ENCODE measurements at regions not wholly inside any gene's neighbourhood (a gene's known extent, or its start where the extent isn't known, plus 50 kb on each side); places are given as distances from the start of the nearest gene placed in this dataset.

GRCh38 chr11:112503410-112503809 lies 242.8 kb upstream of the PLET1 start:
- TF ChIP-seq CTCF (IDR thresholded peaks at IDR 0.05) (no peak), POLR2A (IDR thresholded peaks at IDR 0.05) (no peak)
